D721Med (cell line): ENCODE measurements at regions not wholly inside any gene's neighbourhood (a gene's known extent, or its start where the extent isn't known, plus 50 kb on each side); places are given as distances from the start of the nearest gene placed in this dataset.

Source experiments
- DNase-seq: peaks from one replicate; pipeline ENCODE4 v3.0.0; 2011; ENCODE audit warnings: low spot score; ENCODE audit not compliant: insufficient read length
- FAIRE-seq: peaks from 2 replicates; lab custom pipeline; 2011; peaks lifted over from hg19 to GRCh38; lab: Jason Lieb, UNC
- TF ChIP-seq, protein P1 (sequence below): IDR thresholded peaks from 2 replicates; pipeline ENCODE4 v1.5.1; 2012; ENCODE audit warnings: mild to moderate bottlenecking, control low read depth; ENCODE audit not compliant: insufficient read depth; ENCODE audit errors: missing control alignments

GRCh38 chr5:135279328-135279727 lies 119.7 kb downstream of the MACROH2A1 start:
- DNase-seq (no peak), FAIRE-seq (no peak)
- TF ChIP-seq, protein P1, sequence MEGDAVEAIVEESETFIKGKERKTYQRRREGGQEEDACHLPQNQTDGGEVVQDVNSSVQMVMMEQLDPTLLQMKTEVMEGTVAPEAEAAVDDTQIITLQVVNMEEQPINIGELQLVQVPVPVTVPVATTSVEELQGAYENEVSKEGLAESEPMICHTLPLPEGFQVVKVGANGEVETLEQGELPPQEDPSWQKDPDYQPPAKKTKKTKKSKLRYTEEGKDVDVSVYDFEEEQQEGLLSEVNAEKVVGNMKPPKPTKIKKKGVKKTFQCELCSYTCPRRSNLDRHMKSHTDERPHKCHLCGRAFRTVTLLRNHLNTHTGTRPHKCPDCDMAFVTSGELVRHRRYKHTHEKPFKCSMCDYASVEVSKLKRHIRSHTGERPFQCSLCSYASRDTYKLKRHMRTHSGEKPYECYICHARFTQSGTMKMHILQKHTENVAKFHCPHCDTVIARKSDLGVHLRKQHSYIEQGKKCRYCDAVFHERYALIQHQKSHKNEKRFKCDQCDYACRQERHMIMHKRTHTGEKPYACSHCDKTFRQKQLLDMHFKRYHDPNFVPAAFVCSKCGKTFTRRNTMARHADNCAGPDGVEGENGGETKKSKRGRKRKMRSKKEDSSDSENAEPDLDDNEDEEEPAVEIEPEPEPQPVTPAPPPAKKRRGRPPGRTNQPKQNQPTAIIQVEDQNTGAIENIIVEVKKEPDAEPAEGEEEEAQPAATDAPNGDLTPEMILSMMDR, result no peak

DNA sequence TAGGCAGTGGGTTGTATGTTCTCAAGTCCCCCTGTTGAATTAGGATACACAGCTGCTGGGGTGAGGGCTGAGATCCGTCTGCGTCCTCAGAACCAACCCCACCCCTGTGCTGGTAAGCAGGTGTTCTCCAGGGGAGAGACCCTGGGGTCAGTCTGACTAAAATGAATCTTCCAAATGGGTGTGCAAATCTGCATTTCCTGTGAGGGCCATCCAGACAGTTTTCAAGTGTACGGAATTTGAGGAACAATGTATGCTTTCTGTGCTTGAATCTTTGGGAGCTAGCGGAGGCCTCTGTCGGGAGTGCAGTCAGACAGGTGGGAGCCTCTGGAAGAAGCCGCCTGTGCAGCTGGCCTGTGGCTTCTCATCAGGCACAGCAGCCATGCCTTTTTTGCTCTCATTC lies 122.9 kb downstream of the MACROH2A1 start:
- FAIRE-seq (no peak), DNase-seq (no peak)
- TF ChIP-seq, protein P1, result no peak

DNA sequence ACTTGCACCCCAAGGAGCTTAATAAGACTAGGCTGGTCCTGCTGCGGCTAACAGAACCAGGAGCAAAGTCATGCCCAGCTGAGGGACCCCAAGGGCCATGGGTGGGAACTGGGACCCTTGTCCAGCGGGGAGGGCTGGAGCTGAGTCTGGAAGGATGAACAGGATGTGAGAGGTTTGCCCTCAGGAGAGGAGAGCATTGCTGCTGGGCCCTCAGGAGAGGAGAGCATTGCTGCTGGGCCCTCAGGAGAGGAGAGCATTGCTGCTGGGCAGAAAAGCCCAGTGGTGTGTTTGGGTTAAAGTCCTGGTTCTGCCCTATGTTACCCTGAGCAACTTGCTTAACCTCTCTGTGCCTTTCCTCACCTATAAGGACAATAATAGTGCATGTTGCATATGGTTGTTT lies 125.8 kb downstream of the MACROH2A1 start:
- DNase-seq (no peak), FAIRE-seq (no peak)
- TF ChIP-seq, protein P1, result no peak

DNA sequence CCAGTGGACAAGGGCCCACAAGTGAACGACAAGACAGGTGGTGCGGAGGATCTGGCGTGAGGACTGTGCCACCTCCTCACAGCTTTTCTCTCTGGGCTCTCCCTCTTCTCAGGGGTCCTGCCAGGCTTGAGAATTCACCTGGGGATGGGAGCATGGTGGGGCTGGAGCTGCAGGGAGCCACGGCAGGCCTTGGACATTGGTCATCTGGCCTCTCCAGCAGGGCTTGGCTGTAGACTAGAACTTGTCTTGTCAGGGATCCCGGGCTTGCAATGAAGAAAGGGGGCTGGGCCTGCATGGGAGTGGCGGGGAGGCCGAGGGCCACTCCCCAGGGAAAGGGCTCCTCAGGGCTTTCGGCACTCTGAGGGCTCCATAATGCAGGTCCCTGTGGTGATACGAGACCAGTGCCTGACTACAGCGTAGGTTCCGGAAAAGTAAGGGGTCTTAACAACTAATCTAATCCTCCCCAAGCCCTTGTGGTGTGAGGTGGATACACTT lies 126.7 kb downstream of the MACROH2A1 start:
- no peak for DNase-seq
- TF ChIP-seq, protein P1, result no peak
- FAIRE-seq, result no peak

DNA sequence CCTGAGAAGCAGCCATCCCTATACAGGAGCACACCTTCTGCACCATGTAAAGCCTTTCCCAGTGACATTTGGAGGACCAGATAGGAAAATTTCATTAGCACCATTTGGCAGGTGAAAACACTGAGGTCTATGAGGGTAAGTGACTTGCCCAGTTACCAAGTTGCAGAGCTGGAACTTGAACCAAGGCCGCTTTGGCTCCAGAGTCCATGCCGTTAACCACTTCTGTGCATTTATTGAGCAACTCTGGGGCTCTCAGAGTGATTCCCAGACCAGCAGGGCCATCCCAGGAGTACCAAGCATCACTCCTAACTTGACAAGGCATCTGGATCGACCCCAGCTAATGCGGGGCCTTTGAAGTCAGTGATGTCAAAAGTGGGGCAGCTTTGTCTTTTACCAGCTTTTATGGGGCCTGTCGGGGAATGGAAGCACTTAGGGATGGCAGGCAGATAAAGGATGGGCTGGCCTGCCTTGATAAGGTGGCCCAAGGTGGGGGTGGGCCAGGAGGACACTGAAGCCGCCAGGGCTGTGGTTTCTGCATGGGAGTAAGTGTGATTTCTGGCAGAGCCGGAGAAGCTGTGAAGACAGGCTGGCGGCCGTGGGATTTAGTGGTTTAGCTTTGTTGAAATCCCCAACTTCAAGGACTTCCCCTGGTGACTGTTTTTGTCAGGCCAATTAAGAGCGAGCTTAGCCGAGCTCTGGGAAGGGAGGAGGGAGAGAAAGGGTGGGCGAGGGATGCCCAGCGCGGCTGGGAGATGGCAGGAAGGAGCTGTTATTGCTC lies 127.3 kb downstream of the MACROH2A1 start:
- DNase-seq, result no peak
- FAIRE-seq, result no peak

DNA sequence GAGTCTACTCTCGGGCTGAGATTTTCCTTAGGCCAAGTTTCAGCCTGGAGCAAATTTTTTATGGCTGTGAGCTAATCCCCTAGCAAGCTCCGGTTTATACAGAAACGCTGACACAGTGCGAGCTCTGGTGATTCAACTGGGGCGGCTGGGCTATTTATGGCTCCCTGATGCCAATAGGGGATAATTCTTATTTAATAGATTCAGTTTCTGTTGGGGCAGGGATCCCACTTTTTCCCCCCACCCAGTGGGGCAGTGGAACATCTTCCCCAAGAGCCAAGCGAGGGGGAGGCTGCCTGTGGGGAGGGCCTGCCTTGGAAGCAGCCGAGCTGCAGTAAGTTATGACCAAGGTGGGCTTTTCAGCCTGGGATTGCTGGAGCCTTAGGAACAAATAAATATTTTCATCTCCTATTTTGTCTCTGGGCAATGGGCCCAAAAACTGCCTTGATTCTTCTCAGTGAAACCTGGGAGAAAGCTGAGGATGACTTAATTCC lies 129.1 kb downstream of the MACROH2A1 start:
- TF ChIP-seq, protein P1, result no peak
- DNase-seq (no peak), FAIRE-seq (no peak)

More for the DNA sequence above, 127.3 kb downstream of the MACROH2A1 start:
- TF ChIP-seq, protein P1, result no peak

- no peak for FAIRE-seq
- TF ChIP-seq, protein P1, result no peak
- no peak for DNase-seq
These were observed 129.8 kb downstream of the MACROH2A1 start for GRCh38 chr5:135269199-135269598.
